Inferior parietal cortex (tissue), 1 donor: ENCODE measurements at regions not wholly inside any gene's neighbourhood (a gene's known extent, or its start where the extent isn't known, plus 50 kb on each side); places are given as distances from the start of the nearest gene placed in this dataset.
"Not testable (repeated sequence)": the region's sequence is repeated elsewhere in the genome, so short reads cannot be mapped to it uniquely, and the experiment has no call there.

Experiments used
- DNase-seq: peaks from one replicate; pipeline ENCODE4 v3.0.0-alpha.2; 2016; ENCODE audit errors: extremely low spot score

GRCh38 chr3:181330821-181331563 lies 341.5 kb upstream of the DNAJC19 start:
- DNase-seq = no peak

- DNase-seq = no peak
Measured at GRCh38 chr3:181330257-181330656, 340.7 kb upstream of the DNAJC19 start.

- no peak for DNase-seq
Measured at GRCh38 chr3:181329024-181329423, 339.5 kb upstream of the DNAJC19 start.

- no peak for DNase-seq
Measured at GRCh38 chr3:181328346-181328745, 338.8 kb upstream of the DNAJC19 start.

GRCh38 chr3:181327349-181327748 lies 337.8 kb upstream of the DNAJC19 start:
- DNase-seq = no peak

- DNase-seq = peak; percentile 78
Measured at GRCh38 chr3:181326637-181327223, 337.2 kb upstream of the DNAJC19 start.

GRCh38 chr3:181324516-181324915 lies 335.0 kb upstream of the DNAJC19 start:
- not testable (repeated sequence) for DNase-seq

GRCh38 chr3:181318321-181318720 lies 328.8 kb upstream of the DNAJC19 start:
- DNase-seq = no peak

- DNase-seq = no peak
Measured at GRCh38 chr3:181317508-181317907, 328.0 kb upstream of the DNAJC19 start.

GRCh38 chr3:181316482-181316881 lies 326.9 kb upstream of the DNAJC19 start:
- no peak for DNase-seq

- DNase-seq = no peak
Measured at GRCh38 chr3:181313335-181313734, 323.8 kb upstream of the DNAJC19 start.

- DNase-seq = no peak
Measured at GRCh38 chr3:181311186-181311585, 321.6 kb upstream of the DNAJC19 start.

GRCh38 chr3:181302960-181303359 lies 313.4 kb upstream of the DNAJC19 start:
- DNase-seq = no peak

- no peak for DNase-seq
Measured at GRCh38 chr3:181300033-181300432, 310.5 kb upstream of the DNAJC19 start.

GRCh38 chr3:181298421-181298820 lies 308.9 kb upstream of the DNAJC19 start:
- no peak for DNase-seq

GRCh38 chr3:181292984-181293383 lies 303.4 kb upstream of the DNAJC19 start:
- DNase-seq = no peak

- DNase-seq = no peak
Measured at GRCh38 chr3:181290941-181291340, 301.4 kb upstream of the DNAJC19 start.

- no peak for DNase-seq
Measured at GRCh38 chr3:181289306-181289705, 299.8 kb upstream of the DNAJC19 start.

- DNase-seq = no peak
Measured at GRCh38 chr3:181288145-181288544, 298.6 kb upstream of the DNAJC19 start.

- peak; percentile 36 for DNase-seq
Measured at GRCh38 chr3:181279239-181279565, 289.7 kb upstream of the DNAJC19 start.

GRCh38 chr3:181278468-181279238 lies 289.1 kb upstream of the DNAJC19 start:
- peak; percentile 47 for DNase-seq

GRCh38 chr3:181276358-181276896 lies 286.9 kb upstream of the DNAJC19 start:
- no peak for DNase-seq

GRCh38 chr3:181274025-181274424 lies 284.5 kb upstream of the DNAJC19 start:
- DNase-seq = no peak
